GM12873 (cell line): ENCODE measurements at regions not wholly inside any gene's neighbourhood (a gene's known extent, or its start where the extent isn't known, plus 50 kb on each side); places are given as distances from the start of the nearest gene placed in this dataset.

Experiments used
- CTCF ChIP-seq: IDR thresholded peaks from 2 replicates; pipeline ENCODE4 v1.5.1; 2012; ENCODE audit warnings: low read depth, mild to moderate bottlenecking, moderate library complexity, low read length, control low read depth; ENCODE audit not compliant: insufficient read depth; ENCODE audit errors: missing control alignments

GRCh38 chr10:36277459-36277858, 635.4 kb upstream of the FZD8 start:
- no peak for TF ChIP-seq CTCF

DNA sequence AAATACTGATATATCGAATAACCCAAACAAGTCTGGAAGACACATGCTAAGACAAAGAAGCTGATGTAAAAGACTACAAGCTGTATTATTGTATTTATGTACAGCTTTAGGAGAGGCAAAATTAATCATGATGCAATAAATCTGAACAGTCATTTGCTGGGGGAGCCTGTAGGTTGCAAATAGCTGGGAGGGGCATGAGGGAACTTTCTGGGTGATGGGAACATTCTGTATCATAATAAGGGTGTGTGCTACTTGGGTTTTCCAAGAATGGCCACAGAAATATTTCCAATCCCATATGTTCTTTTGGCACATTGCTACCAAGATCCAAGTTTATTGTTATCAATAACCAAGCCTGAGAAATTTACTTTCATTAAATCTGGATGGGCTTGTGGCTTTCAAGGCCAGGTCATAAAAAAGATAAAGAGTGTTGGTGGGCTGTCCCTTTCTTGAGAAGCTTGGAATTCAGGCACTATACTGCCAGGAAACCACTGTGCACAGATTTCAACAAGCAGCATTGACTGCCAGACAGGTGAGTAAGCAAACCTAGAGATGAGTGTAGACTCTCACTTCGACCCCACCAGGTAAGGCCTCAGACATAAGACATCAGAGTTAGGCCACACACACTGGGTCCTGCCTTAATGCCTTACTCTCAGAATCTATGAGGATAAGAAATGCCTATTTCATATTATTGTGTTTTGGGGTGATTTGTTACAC, 629.7 kb upstream of the FZD8 start:
- no peak for TF ChIP-seq CTCF

DNA sequence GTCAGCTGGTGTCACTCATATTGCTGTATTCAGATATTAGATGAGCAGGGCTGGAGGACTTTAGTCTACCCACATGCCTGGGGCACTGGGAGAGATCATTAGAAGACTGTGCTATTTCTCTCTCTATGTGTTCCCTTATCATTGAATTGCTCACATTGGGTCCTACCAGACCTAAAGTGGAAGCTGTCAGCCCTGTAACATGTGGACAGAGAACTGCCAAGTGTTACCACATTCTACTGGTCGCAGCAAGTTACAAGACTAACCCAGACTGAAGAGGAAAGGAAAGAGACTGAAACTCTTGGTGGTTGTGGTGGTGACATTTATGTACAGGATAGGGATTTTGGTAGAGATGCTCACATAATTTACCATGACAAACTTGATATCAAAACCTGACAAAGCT, 627.1 kb upstream of the FZD8 start:
- no peak for TF ChIP-seq CTCF

- no peak for TF ChIP-seq CTCF
Observed at GRCh38 chr10:36266923-36267322, 624.8 kb upstream of the FZD8 start.

DNA sequence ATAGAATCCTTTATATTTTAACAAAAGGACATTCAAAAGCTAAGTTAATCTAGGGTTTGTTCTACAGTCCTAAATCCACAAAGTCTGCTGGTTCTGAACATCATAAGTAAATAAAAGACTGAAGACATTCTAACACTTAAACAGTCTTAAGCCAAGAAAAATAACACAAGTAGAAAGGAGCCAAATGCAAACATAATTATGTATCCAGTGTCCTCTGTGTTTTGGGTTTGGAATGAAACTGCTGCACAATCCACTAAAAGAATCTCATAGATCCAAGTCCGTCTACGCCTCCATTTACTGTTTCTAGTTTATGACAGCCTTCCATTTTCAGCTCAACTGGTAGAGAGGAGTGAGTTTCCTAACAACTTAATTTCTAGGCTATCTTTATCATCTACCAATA, 623.6 kb upstream of the FZD8 start:
- no peak for TF ChIP-seq CTCF

- no peak for TF ChIP-seq CTCF
Observed at GRCh38 chr10:36263871-36264270, 621.8 kb upstream of the FZD8 start.

- no peak for TF ChIP-seq CTCF
Observed at GRCh38 chr10:36256948-36257356, 614.9 kb upstream of the FZD8 start.
